ENCODE measurements at regions not wholly inside any gene's neighbourhood (a gene's known extent, or its start where the extent isn't known, plus 50 kb on each side); places are given as distances from the start of the nearest gene placed in this dataset.

GRCh38 chr11:45092901-45093760, 53.3 kb upstream of the PRDM11 start:
- TF ChIP-seq CTCF (IDR thresholded peaks at IDR 0.05; ENCODE audit: insufficient read depth, low read depth, low read length, missing control alignments) = no peak
- no peak for DNase-seq (ENCODE audit: low read depth)
- H3K4me3 ChIP-seq (ENCODE audit: low read depth, low read length) = no peak overlapping the region

- no peak for TF ChIP-seq CTCF (IDR thresholded peaks at IDR 0.05; ENCODE audit: insufficient read depth, low read depth, low read length, missing control alignments)
- no peak overlapping the region for H3K4me3 ChIP-seq (ENCODE audit: low read depth, low read length)
- no peak for DNase-seq (ENCODE audit: low read depth)
These were observed 52.5 kb upstream of the PRDM11 start for GRCh38 chr11:45093761-45094455.

GRCh38 chr11:45094958-45095690, 51.3 kb upstream of the PRDM11 start:
- DNase-seq (ENCODE audit: low read depth) = no peak
- H3K4me3 ChIP-seq (ENCODE audit: low read depth, low read length) = no peak overlapping the region
- no peak for TF ChIP-seq CTCF (IDR thresholded peaks at IDR 0.05; ENCODE audit: insufficient read depth, low read depth, low read length, missing control alignments)

GRCh38 chr11:45095691-45096010, 50.8 kb upstream of the PRDM11 start:
- no peak for TF ChIP-seq CTCF (IDR thresholded peaks at IDR 0.05; ENCODE audit: insufficient read depth, low read depth, low read length, missing control alignments)
- H3K4me3 ChIP-seq (ENCODE audit: low read depth, low read length) = no peak overlapping the region
- no peak for DNase-seq (ENCODE audit: low read depth)

GRCh38 chr11:45096636-45097035, 49.8 kb upstream of the PRDM11 start:
- no peak for TF ChIP-seq CTCF (IDR thresholded peaks at IDR 0.05; ENCODE audit: insufficient read depth, low read depth, low read length, missing control alignments)
- no peak overlapping the region for H3K4me3 ChIP-seq (ENCODE audit: low read depth, low read length)
- DNase-seq (ENCODE audit: low read depth) = no peak

All from GM12865 (cell line).